Mucosa of rectum (tissue), 2 donors: ENCODE measurements at regions not wholly inside any gene's neighbourhood (a gene's known extent, or its start where the extent isn't known, plus 50 kb on each side); places are given as distances from the start of the nearest gene placed in this dataset.

Experiments
- H3K27ac ChIP-seq, 2 donors: one replicate each; pipeline ENCODE4 v1.7.0; 2013; ENCODE audit warnings: inconsistent platforms in 2 of 2, low read depth in 2 of 2, low read length in 2 of 2
- H3K27me3 ChIP-seq, 2 donors: one replicate each; pipeline ENCODE4 v1.7.0; 2013; ENCODE audit warnings: low read length in 2 of 2; ENCODE audit not compliant: control insufficient read depth in 2 of 2, insufficient read depth in 2 of 2
- H3K36me3 ChIP-seq, 2 donors: one replicate each; pipeline ENCODE4 v1.7.0; 2013; ENCODE audit warnings: low read length in 2 of 2; ENCODE audit not compliant: control insufficient read depth in 2 of 2, insufficient read depth in 2 of 2
- H3K4me1 ChIP-seq, 2 donors: one replicate each; pipeline ENCODE4 v1.7.0; 2013; ENCODE audit warnings: low read length in 2 of 2, mild to moderate bottlenecking in 1 of 2; ENCODE audit not compliant: control insufficient read depth in 2 of 2, insufficient read depth in 2 of 2
- H3K4me3 ChIP-seq, 2 donors: one replicate each; pipeline ENCODE4 v1.7.0; 2013; ENCODE audit warnings: low read length in 2 of 2
- H3K9ac ChIP-seq, 2 donors: one replicate each; pipeline ENCODE4 v1.7.0; 2013; ENCODE audit warnings: low read length in 2 of 2, low read depth in 1 of 2, mild to moderate bottlenecking in 1 of 2
- H3K9me3 ChIP-seq, 2 donors: one replicate each; pipeline ENCODE4 v1.7.0; 2013; ENCODE audit warnings: low read length in 2 of 2; ENCODE audit not compliant: control insufficient read depth in 2 of 2
- donor health status: healthy.
- donor health status: Normal muscosa, but diverticular disease.

GRCh38 chr1:218948446-218948845 lies 225.2 kb upstream of the LYPLAL1 start:
- Histone ChIP-seq H3K27me3 (no peaks in the 10 kb centered on the region), H3K9ac (no peak overlapping the region), H3K4me3 (no peak overlapping the region), H3K27ac (no peak overlapping the region), H3K9me3 (no peaks in the 10 kb centered on the region), H3K36me3 (no peaks in the 10 kb centered on the region), H3K4me1 (no peaks in the 10 kb centered on the region)

DNA sequence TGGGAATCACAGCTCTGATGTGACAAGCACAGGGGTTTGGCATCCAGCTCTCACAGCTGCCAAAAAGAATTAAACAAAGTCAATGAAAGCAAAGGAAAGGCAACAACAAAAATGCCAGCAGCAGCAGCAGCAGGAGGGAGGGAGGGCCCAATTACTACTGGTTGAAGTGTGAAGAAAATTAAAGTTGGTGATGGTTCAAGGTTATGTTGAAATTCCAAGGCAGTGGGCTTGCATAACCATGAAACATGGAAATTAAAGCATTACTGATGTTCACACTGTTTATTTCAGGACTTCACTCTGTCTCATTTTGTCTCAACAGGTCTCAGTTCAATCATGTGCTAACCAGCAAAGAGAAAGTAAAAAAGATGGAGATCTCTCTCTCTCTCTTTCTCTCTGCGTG lies 220.3 kb upstream of the LYPLAL1 start:
- Histone ChIP-seq H3K9me3 (no peaks in the 10 kb centered on the region), H3K27ac (no peak overlapping the region), H3K9ac (no peak overlapping the region), H3K36me3 (no peaks in the 10 kb centered on the region), H3K4me1 (no peaks in the 10 kb centered on the region), H3K27me3 (no peaks in the 10 kb centered on the region), H3K4me3 (no peak overlapping the region)

DNA sequence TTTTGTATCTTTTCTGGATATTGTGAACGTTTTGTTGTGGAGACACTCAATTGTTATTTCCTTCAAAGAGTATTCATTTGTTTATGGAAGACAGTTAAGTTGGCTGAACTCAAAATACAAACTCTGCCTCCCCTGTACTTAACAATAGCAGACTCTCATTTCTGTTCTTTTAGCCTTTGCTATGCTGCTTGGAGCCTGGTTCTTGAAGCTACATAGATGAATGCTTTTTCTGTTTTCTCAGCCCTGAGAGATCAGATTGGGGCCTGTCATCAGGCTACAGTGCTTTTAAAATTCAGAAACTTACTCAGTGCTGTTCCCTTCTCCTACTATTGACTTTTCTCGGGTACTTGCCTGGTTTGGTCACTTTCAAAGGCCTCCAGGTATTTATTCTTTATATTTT lies 215.7 kb upstream of the LYPLAL1 start:
- Histone ChIP-seq H3K9ac (no peak overlapping the region), H3K27me3 (no peaks in the 10 kb centered on the region), H3K4me1 (no peaks in the 10 kb centered on the region), H3K9me3 (no peaks in the 10 kb centered on the region), H3K36me3 (no peaks in the 10 kb centered on the region), H3K27ac (no peak overlapping the region), H3K4me3 (no peak overlapping the region)

DNA sequence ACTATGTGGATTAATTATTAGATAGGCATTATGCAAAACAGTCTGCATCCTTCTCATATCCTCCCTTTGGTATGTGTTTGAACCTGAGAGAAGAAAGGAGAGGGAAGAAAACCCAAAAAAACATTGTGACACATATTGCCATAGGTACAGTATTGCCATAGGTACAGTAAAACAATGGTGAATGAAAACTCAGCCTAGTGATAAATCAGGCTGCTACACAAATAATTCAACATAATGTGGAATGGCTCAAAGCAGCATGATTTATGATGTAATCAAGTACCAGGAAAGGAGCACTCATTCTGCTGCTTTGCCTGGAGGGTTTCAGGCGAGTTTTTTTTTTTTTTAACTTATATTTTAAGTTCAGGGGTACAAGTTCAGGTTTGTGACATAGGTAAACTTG lies 213.9 kb upstream of the LYPLAL1 start:
- Histone ChIP-seq H3K4me3 (no peak overlapping the region), H3K27ac (no peak overlapping the region), H3K4me1 (no peaks in the 10 kb centered on the region), H3K9ac (no peak overlapping the region), H3K9me3 (no peaks in the 10 kb centered on the region), H3K36me3 (no peaks in the 10 kb centered on the region), H3K27me3 (no peaks in the 10 kb centered on the region)

DNA sequence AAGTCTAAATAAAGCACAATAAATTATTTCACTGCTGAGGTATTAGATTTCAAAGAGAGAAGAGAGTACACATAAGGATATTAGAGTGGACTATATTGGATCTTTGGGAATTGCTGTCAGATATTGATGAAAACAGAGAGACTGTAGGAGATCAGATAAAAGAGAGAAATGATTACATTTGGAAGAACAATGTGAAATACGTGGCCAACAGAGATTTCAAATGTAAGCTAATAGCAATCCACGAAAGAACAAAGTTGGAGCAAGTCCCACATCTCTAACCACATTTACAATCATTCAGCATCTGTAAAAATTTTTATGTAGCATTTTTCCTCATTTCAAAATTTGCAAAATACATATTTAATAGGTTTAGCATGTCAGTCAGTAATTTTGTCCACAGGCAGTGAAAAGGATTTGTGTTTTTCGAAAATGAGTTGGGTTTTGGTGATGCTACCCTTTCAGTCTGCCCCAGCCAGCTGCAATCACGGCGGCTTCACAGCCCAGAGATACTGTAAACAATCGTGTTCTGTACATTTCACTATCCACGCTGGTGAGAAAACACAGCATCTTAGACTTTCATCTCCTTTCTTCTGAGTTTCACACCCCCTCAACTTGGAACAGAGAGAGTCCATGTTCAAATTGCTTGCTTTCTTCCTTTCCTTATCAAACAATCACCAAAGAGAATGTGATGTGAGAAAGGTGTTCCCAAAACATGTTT lies 209.1 kb upstream of the LYPLAL1 start:
- H3K9ac ChIP-seq, result no peak overlapping the region
- H3K36me3 ChIP-seq, result no peaks in the 10 kb centered on the region
- peaks cover 0 to 4% of the 10 kb centered on the region in 2 donors for H3K9me3 ChIP-seq
- H3K27ac ChIP-seq, result no peak overlapping the region
- no peaks in the 10 kb centered on the region for H3K27me3 ChIP-seq
- H3K4me3 ChIP-seq, result no peak overlapping the region
- no peaks in the 10 kb centered on the region for H3K4me1 ChIP-seq

DNA sequence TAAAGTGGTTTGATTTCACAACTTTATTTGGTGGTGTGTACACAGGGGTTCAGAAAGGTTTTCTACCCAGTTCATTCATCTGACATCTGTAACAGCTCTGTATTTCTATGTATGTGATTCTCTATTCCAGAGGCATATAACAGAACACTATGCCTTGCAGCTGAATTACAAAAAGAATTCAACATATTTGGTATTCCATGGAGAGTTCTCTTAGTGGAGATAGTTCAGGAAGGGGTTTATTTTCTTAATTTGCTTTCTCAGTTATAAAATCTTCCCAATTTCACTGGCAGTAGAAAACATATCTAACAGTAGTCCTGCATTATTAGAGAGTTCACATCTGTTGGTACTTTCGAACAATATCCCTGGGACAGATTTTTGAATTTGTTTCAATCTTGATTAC lies 207.9 kb upstream of the LYPLAL1 start:
- Histone ChIP-seq H3K4me3 (no peak overlapping the region), H3K4me1 (no peaks in the 10 kb centered on the region), H3K27me3 (no peaks in the 10 kb centered on the region), H3K27ac (no peak overlapping the region), H3K9ac (no peak overlapping the region), H3K9me3 (peaks cover 0 to 6% of the 10 kb centered on the region in 2 donors), H3K36me3 (no peaks in the 10 kb centered on the region)

GRCh38 chr1:218967254-218967653 lies 206.4 kb upstream of the LYPLAL1 start:
- Histone ChIP-seq H3K27me3 (no peaks in the 10 kb centered on the region), H3K4me1 (no peaks in the 10 kb centered on the region), H3K9me3 (peaks cover 0 to 7% of the 10 kb centered on the region in 2 donors), H3K27ac (no peak overlapping the region), H3K9ac (no peak overlapping the region), H3K36me3 (no peaks in the 10 kb centered on the region), H3K4me3 (no peak overlapping the region)

- Histone ChIP-seq H3K4me3 (no peak overlapping the region), H3K9me3 (peaks cover 0 to 7% of the 10 kb centered on the region in 2 donors), H3K4me1 (no peaks in the 10 kb centered on the region)
These were observed 205.8 kb upstream of the LYPLAL1 start for GRCh38 chr1:218967836-218968235.

GRCh38 chr1:218969006-218969405 lies 204.7 kb upstream of the LYPLAL1 start:
- no peak overlapping the region for H3K4me3 ChIP-seq
- H3K27ac ChIP-seq, result no peak overlapping the region
- H3K27me3 ChIP-seq, result no peaks in the 10 kb centered on the region
- H3K9me3 ChIP-seq, result peaks cover 0 to 7% of the 10 kb centered on the region in 2 donors
- no peaks in the 10 kb centered on the region for H3K36me3 ChIP-seq
- no peak overlapping the region for H3K9ac ChIP-seq
- no peaks in the 10 kb centered on the region for H3K4me1 ChIP-seq

More at GRCh38 chr1:218967836-218968235, 205.8 kb upstream of the LYPLAL1 start:
- Histone ChIP-seq H3K36me3 (no peaks in the 10 kb centered on the region), H3K27ac (no peak overlapping the region), H3K27me3 (no peaks in the 10 kb centered on the region), H3K9ac (no peak overlapping the region)

DNA sequence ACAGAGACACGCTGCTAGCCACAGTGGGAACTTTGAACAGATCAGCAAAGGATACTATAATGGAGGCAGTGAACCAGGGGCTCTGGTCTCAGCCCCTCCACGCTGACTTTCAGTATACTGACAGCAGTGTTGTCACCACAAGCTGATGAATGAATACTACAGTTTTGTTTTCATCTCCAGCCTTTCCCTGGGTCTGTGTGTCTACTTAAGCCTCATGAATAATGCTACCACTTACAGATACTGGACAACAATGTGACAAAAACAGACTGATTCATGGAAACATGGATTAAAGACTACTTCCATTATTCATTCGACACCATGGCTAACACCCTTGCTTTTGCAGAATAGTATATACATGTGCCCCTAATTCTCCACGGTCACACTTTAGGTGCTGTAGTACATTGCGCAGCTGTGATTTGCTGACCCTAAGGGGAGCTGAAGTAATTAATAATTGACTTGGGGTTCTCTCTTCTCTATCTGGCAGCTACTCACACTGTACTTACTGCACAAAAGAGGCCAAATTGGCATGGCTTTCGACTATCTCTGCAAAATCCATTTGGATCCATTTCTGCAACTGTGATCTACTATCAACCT lies 203.2 kb upstream of the LYPLAL1 start:
- no peaks in the 10 kb centered on the region for H3K27me3 ChIP-seq

More for the DNA sequence above, 203.2 kb upstream of the LYPLAL1 start:
- Histone ChIP-seq H3K9me3 (peaks cover 0 to 7% of the 10 kb centered on the region in 2 donors), H3K9ac (no peak overlapping the region), H3K36me3 (no peaks in the 10 kb centered on the region), H3K4me1 (no peaks in the 10 kb centered on the region), H3K27ac (no peak overlapping the region), H3K4me3 (no peak overlapping the region)
